ENCODE measurements at regions not wholly inside any gene's neighbourhood (a gene's known extent, or its start where the extent isn't known, plus 50 kb on each side); places are given as distances from the start of the nearest gene placed in this dataset.

DNA sequence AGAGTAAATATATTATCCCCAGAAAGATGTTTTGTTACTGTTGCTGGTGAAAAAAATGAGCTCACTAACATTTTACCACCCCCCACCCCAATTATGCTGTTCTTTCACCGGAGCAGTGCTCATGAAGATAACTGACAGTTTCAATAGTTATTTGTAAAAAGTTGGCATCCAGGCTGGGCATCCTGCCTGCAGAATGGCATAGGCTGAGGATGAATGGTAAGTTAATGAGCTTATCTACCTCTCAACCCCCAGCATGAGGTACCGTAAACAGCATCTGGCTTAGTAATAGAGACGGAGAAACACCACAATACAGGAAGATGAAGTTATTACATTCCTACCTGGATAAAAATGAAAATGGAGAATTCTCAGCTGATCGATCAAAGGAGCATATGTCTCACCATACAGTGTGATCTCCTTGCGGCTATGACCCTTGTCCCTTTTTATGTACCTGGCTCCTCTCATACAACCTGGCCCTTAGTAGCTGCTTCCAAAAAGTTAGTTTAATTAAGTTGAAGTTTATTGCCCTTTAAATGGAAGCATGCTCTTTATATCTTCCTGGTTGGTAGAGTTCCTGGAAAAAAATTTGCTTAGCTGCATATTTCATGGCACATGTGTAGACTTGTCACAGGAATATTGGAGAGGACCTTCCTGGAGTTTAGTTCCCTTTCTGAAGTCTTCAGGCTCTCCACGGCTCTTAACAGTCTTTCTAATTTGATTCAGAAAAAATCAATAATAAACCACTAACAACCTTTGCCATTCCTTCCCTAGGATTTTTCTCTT is 61.2 kb upstream of the MPHOSPH6 start:
- CTCF ChIA-PET = no interaction called here
- no peak overlapping the region for H3K4me3 ChIP-seq (ENCODE audit: low read depth in 2 of 2, low read length in 2 of 2)
- no peaks in the 10 kb centered on the region for H3K4me1 ChIP-seq (ENCODE audit: control insufficient read depth, insufficient read depth, low read length)
- no peaks in the 10 kb centered on the region for H3K9me3 ChIP-seq (ENCODE audit: control insufficient read depth, insufficient read depth, low read depth, low read length)
- no peak for ATAC-seq
- intact Hi-C loops (cut with micrococcal nuclease; ENCODE audit: unreplicated experiment) (loop anchor here (2.0 kb wide), 1 partner anchor 290 kb away; no protein-coding TSS in a partner anchor), in situ Hi-C loops (cut with HindIII; ENCODE audit: low pct_unique_long_range_greater_than_20kb, low sequenced_read_pairs) (no loop called here)
- H3K36me3 ChIP-seq (ENCODE audit: control insufficient read depth, insufficient read depth, low read length) = no peaks in the 10 kb centered on the region
- no TSS peak for BruUV-seq (replicated peaks)
- no peaks in the 10 kb centered on the region for H3K27me3 ChIP-seq (ENCODE audit: control insufficient read depth, insufficient read depth, low read length)
- DNase-seq (ENCODE audit: low read depth, low spot score) = no peak
- POLR2A ChIA-PET = no interaction called here
- TF ChIP-seq TCF7L2 (IDR thresholded peaks at IDR 0.05; ENCODE audit: low read depth, low read length) = peak; percentile 69
- no peak for TF ChIP-seq POLR2AphosphoS5 (IDR thresholded peaks at IDR 0.05; ENCODE audit: low read depth, low read length)
- TF ChIP-seq, protein P1, sequence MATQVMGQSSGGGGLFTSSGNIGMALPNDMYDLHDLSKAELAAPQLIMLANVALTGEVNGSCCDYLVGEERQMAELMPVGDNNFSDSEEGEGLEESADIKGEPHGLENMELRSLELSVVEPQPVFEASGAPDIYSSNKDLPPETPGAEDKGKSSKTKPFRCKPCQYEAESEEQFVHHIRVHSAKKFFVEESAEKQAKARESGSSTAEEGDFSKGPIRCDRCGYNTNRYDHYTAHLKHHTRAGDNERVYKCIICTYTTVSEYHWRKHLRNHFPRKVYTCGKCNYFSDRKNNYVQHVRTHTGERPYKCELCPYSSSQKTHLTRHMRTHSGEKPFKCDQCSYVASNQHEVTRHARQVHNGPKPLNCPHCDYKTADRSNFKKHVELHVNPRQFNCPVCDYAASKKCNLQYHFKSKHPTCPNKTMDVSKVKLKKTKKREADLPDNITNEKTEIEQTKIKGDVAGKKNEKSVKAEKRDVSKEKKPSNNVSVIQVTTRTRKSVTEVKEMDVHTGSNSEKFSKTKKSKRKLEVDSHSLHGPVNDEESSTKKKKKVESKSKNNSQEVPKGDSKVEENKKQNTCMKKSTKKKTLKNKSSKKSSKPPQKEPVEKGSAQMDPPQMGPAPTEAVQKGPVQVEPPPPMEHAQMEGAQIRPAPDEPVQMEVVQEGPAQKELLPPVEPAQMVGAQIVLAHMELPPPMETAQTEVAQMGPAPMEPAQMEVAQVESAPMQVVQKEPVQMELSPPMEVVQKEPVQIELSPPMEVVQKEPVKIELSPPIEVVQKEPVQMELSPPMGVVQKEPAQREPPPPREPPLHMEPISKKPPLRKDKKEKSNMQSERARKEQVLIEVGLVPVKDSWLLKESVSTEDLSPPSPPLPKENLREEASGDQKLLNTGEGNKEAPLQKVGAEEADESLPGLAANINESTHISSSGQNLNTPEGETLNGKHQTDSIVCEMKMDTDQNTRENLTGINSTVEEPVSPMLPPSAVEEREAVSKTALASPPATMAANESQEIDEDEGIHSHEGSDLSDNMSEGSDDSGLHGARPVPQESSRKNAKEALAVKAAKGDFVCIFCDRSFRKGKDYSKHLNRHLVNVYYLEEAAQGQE (IDR thresholded peaks at IDR 0.05; ENCODE audit: insufficient read depth in 1 of 2, low read depth in 2 of 2, low read length in 1 of 2) = no peak
- TF ChIP-seq SIN3A (IDR thresholded peaks at IDR 0.05; ENCODE audit: borderline replicate concordance, insufficient read depth, low read depth, low read length) = no peak
- TF ChIP-seq, protein P2, sequence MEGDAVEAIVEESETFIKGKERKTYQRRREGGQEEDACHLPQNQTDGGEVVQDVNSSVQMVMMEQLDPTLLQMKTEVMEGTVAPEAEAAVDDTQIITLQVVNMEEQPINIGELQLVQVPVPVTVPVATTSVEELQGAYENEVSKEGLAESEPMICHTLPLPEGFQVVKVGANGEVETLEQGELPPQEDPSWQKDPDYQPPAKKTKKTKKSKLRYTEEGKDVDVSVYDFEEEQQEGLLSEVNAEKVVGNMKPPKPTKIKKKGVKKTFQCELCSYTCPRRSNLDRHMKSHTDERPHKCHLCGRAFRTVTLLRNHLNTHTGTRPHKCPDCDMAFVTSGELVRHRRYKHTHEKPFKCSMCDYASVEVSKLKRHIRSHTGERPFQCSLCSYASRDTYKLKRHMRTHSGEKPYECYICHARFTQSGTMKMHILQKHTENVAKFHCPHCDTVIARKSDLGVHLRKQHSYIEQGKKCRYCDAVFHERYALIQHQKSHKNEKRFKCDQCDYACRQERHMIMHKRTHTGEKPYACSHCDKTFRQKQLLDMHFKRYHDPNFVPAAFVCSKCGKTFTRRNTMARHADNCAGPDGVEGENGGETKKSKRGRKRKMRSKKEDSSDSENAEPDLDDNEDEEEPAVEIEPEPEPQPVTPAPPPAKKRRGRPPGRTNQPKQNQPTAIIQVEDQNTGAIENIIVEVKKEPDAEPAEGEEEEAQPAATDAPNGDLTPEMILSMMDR (IDR thresholded peaks at IDR 0.05) = no peak
- no peak overlapping the region for H3K27ac ChIP-seq (ENCODE audit: low read length)

GRCh38 chr16:82229800-82230619 is 60.0 kb upstream of the MPHOSPH6 start:
- ChIA-PET CTCF (no interaction called here), POLR2A (no interaction called here)
- TF ChIP-seq POLR2AphosphoS5 (IDR thresholded peaks at IDR 0.05; ENCODE audit: low read depth, low read length) = no peak
- TF ChIP-seq, protein P2 (IDR thresholded peaks at IDR 0.05) = peak; percentile 89
- Histone ChIP-seq H3K36me3 (ENCODE audit: control insufficient read depth, insufficient read depth, low read length) (no peaks in the 10 kb centered on the region), H3K27me3 (ENCODE audit: control insufficient read depth, insufficient read depth, low read length) (no peaks in the 10 kb centered on the region), H3K9me3 (ENCODE audit: control insufficient read depth, insufficient read depth, low read depth, low read length) (no peaks in the 10 kb centered on the region), H3K4me3 (ENCODE audit: low read depth in 2 of 2, low read length in 2 of 2) (no peak overlapping the region), H3K27ac (ENCODE audit: low read length) (peak overlapping the region; percentile 59; the same call in 1 of the 2 replicates), H3K4me1 (ENCODE audit: control insufficient read depth, insufficient read depth, low read length) (no peaks in the 10 kb centered on the region)
- no TSS peak for BruUV-seq (replicated peaks)
- peak; percentile 84 for ATAC-seq
- in situ Hi-C loops (cut with HindIII; ENCODE audit: low pct_unique_long_range_greater_than_20kb, low sequenced_read_pairs) (no loop called here), intact Hi-C loops (cut with micrococcal nuclease; ENCODE audit: unreplicated experiment) (loop anchor here (1.0 to 2.0 kb wide), 2 partner anchors 199 to 289 kb away; no protein-coding TSS in a partner anchor)
- peak; percentile 47 for DNase-seq (ENCODE audit: low read depth, low spot score)
